Kidney glomerular epithelial cell (primary cell): ENCODE measurements at regions not wholly inside any gene's neighbourhood (a gene's known extent, or its start where the extent isn't known, plus 50 kb on each side); places are given as distances from the start of the nearest gene placed in this dataset.

Experiments used
- DNase-seq: peaks from one replicate; lab custom pipeline; 2025; lab: John Stamatoyannopoulos, UW

GRCh38 chr10:78687626-78688025 lies 381.1 kb upstream of the ZMIZ1 start:
- no peak for DNase-seq

DNA sequence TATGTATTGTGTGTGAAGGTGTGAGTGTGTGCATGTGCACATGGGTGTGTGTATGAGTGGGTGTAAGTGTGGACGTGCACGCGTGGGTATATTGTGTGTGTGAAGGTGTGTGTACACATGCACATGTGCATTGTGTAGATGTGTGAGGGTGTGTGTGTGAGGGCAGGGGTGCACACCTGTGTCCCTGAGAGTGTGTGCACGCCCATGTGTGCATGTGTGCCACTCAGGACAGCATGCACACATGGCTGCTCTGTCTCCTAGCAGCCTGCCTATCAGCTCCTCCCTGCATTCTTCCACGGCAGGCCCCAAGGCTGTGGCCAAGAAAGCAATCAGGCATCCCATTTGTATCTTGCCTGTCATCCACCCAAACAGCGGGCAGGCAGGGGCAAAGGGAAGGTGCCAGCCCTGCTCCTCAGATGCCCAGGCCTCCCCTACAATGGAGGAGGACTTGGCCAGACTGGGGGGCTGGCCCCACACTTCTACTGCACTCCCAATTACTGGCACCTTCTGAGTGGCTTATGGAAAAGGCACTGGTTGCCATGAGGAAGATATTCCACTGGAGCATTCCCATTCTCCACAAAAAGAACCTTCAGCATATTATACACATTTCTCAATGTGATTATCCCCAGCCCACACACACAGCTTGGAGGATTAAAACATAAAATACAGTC lies 380.4 kb upstream of the ZMIZ1 start:
- DNase-seq, result peak; percentile 30

- DNase-seq, result no peak
Observed at GRCh38 chr10:78688901-78689583, 379.7 kb upstream of the ZMIZ1 start.

GRCh38 chr10:78689584-78689935 lies 379.2 kb upstream of the ZMIZ1 start:
- no peak for DNase-seq

GRCh38 chr10:78690354-78691111 lies 378.2 kb upstream of the ZMIZ1 start:
- DNase-seq, result no peak

GRCh38 chr10:78691301-78692030 lies 377.3 kb upstream of the ZMIZ1 start:
- DNase-seq, result no peak

DNA sequence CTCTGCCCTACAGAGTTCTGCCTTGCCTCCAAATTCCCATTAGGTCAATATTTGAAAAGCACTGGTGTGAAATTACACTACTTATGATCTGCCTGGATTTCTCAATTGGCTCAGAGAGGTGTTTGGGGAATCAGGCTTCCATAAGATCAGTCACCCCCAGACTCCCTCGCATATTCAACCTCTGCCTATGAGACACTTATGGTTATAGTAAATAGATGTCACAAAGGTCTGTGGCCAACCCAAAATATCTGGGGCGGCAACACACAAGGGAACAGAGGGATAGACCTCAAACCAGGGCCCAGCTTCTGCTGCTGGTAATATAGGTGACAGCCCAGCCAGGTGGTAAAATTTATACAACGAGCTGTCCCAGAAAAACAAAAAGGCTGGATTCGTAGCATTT lies 376.7 kb upstream of the ZMIZ1 start:
- no peak for DNase-seq

DNA sequence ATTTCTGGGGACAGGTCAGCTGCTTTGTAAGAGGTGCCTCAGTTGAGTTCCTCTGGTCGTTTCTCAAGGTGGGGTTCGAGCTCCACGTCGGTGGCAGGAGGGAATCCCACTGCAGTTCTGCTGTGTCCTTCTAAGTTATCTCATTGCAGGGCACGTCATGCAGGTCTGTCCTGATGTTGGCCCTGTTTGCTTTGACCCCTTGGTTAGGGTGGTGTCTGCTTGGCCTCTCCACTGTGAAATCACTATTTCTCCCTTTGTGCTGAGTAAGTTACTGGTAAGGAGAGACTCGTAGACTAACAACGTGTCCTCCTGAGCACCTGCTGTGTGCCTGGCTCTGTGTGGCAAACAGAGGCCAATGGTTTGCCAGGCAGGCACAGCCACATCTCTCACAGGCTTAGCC lies 372.9 kb upstream of the ZMIZ1 start:
- DNase-seq, result no peak

DNA sequence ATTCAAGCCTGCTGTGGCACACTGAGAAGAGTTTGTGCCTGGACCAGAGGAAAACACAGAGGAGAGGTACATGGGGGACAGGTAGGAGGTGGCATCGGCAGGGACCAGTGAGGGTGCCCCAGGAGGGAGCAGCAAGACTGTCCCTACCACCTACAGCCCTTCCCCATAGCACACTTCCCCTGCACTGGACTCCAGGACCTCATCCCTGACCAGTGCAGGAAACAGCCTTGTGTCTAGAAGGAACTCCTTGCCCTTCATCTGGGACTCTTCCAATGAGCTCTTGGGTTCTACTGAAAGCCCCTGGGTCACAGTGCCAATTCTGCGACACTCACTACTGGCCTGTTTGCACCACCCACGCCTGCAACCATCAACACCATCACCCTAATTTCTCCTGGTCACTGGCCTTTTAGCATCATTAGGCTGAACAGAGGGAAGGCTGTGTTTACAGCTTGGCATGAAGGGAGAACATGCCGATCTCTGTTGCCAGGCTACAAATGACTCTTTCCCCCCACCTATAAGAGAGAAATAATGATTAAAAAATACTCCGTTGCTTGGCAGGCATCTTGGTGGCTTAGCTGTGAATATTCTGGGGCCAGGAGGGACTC lies 371.9 kb upstream of the ZMIZ1 start:
- no peak for DNase-seq

- DNase-seq, result no peak
Observed at GRCh38 chr10:78699971-78700370, 368.8 kb upstream of the ZMIZ1 start.

GRCh38 chr10:78700413-78700812 lies 368.4 kb upstream of the ZMIZ1 start:
- DNase-seq, result no peak

- DNase-seq, result no peak
Observed at GRCh38 chr10:78700816-78701520, 367.8 kb upstream of the ZMIZ1 start.

GRCh38 chr10:78702186-78702585 lies 366.6 kb upstream of the ZMIZ1 start:
- no peak for DNase-seq

- DNase-seq, result no peak
Observed at GRCh38 chr10:78702876-78703275, 365.9 kb upstream of the ZMIZ1 start.

DNA sequence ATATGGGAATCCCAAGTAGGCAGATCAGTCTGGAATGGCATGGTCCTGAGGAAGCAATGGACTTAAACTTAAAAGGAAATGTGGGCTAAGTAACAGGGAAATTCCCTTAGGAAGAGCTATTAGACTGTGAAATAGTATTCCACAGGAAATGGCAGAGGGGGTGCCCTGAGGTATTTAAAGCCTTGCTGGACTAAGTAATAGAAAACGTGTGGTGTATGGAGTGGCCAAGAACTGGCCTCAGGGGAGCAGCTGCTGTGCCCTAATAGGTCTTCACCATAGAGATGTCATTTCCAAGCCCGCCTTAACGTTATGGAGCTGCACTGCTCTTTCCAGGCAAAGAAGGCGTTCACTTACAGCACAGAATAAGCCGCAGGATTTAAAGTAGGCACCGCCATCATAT lies 365.2 kb upstream of the ZMIZ1 start:
- no peak for DNase-seq

DNA sequence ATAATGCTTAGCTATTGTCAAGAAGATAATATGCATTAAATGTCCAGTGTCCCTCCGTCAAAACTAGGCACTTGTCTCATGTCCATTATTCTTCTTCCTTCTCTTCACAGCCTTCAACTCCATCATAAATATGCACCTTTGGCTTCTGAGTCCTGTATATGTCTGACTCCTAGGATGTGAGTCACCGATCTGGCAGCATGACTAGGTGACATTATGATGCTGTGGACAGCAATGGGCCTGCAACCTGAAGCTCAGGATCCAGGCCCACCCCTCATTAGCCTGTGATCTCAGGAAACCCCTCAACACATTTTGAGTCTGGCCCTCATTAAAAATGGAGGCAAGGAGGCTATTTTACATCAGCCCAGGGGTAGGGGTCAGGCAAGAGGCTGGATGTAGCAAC lies 362.5 kb upstream of the ZMIZ1 start:
- no peak for DNase-seq

DNA sequence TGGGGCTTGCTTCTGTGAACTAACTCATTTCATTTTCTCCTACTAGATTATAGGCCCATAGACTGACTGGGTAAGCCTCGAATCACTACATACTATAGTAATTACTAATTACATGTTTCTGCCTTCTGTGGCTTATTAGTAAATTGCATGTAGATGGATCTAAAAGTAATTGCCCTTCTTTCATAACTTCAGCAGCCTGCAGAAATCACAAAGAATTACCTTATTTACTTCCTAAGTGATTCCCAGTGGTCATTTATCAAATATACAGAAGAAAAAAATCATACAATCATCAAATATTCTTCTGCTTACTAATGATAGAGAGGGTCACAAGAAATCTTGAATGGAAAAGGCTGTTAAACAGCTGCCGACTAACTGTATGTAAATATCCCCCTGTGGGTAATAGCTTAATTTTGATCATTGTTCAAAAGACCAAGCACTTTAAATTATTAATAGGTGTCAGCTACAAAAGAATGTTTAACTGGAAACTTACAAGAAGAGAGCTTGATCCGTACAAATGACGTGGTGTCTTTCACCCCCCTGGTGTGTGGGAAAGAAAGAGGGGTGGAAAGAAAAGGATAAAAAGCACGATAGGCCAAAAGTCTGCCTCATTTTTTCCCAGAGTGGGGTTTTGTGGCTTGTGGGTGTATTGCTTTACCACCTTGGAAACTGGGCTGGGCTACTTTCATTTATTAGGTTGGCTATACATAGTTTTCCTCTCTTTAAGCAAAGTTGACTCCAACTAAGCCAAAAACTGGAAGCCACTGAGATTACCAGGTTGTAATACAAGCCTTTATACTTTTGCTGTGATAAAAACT lies 361.8 kb upstream of the ZMIZ1 start:
- no peak for DNase-seq

DNA sequence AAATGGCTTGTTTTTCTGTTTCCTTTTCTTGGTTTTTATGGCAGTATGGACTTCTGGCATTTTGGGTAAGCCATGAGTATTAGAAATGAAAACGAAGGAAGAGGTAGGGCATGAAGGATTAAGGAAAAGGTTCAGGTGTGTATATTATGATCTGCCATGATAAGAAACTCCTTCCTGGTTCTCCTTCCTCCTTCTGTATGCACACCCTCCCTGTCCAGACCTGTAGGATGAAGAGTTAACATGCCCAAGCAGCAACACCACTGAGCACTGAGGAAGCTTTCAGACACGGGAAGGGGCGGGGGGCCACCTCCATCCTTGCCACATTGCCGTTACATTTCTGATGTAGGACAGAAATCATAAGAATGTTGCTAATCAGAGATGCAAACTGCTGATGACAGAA lies 361.0 kb upstream of the ZMIZ1 start:
- no peak for DNase-seq

- DNase-seq, result no peak
Observed at GRCh38 chr10:78712147-78712546, 356.6 kb upstream of the ZMIZ1 start.

DNA sequence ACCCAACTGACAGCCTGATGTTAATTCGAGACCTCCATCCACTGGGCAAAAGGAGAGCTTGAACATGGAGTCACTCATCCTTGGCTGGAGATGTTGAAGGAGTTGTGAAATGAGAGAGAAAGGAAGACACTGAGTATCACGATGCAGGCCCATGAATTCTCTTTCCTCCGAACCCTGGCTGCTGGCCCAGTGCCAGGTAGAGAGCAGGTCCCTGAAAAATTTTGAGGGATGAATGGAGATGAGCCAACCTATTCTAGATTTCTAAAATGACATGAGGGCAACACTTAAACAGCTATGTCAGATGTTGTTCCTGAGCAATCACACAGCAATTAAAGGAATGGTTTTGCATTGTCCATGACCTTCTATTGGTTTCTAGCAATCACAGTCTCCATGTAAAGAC lies 355.1 kb upstream of the ZMIZ1 start:
- DNase-seq, result no peak

DNA sequence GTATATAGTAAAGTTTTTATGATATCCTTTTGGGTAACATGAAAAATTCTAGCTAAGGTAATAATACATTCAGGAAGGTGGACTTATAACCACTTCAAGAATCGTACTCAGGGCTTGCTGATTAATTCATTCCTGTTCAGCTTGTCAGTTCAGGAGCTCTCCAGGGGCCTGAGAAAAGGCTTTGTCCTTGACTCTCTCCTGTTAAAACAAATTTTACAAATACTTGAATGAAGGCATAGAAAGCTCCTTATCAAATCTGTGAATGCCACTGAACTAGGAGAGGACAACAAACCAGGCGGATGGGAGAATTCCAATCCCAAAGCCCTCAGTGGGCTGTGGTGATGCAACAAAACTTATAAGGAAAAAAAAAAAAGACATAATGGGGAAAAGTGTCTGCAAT lies 354.5 kb upstream of the ZMIZ1 start:
- DNase-seq, result no peak
